Transverse colon (tissue), 4 donors: ENCODE measurements at regions not wholly inside any gene's neighbourhood (a gene's known extent, or its start where the extent isn't known, plus 50 kb on each side); places are given as distances from the start of the nearest gene placed in this dataset.

Experiments
- POLR2A ChIP-seq: fragments of 450-650 bp; IDR thresholded peaks from one replicate; pipeline ENCODE4 v1.6.1; 2016; ENCODE audit warnings: antibody characterized with exemption, mild to moderate bottlenecking, moderate library complexity
- POLR2AphosphoS5 ChIP-seq, 3 donors: sonication (generic); formaldehyde crosslinking; IDR thresholded peaks; one replicate each; pipeline ENCODE4 v1.6.1; 2016; ENCODE audit warnings: antibody characterized with exemption in 3 of 3
- TF ChIP-seq, protein P1 (sequence below), 5 experiments: fragments of 200-600 bp in 3 of 5; fragments of 450-650 bp in 2 of 5; sonication (generic) in 3 of 5; IDR thresholded peaks; 1 replicate in 2 of 5; 2 replicates in 3 of 5; pipeline ENCODE4 v1.5.1; 2016 to 2017; ENCODE audit warnings: antibody characterized with exemption in 5 of 5, inconsistent platforms in 3 of 5, mild to moderate bottlenecking in 2 of 5, moderate library complexity in 1 of 5

DNA sequence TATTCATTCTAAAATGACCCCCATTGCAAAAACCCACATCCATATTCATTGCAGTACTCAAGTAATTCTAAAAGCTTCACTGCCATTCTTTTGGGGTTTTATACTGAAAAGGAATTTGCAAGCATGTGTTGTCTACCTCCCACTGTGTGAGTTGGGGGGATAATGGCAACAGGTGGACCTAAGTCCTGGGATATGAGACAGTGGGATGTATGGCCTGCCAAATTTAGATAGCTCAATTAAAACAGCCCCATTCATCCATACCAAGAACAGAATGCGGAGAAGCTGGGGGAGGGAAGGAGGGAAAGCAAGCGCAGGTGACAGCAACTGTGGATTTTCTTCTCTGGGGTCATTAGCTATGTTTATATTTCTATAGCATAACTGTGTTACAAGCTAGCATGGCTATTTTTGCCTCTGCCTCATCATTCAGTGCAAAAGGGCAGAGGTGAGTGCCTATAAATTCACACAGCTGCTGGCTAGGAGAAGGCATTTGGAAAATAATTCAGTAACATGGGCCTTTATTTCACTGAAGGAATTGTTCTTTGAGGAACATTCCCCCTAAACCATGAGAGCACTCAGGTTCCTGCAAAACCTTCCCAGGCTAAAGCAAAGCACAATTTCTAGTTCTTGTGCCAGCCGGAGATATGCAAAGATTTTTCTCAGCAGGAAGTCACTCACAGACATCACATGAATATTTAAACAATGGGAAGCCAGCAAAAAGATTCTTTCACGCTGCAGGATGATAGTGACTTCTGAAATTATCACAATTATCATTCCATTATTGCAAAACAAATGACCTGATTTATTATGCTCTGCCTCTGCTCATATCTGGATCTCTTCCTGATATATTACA, 393.9 kb upstream of the ACVR2A start:
- TF ChIP-seq POLR2A, result no peak
- TF ChIP-seq, protein P1, sequence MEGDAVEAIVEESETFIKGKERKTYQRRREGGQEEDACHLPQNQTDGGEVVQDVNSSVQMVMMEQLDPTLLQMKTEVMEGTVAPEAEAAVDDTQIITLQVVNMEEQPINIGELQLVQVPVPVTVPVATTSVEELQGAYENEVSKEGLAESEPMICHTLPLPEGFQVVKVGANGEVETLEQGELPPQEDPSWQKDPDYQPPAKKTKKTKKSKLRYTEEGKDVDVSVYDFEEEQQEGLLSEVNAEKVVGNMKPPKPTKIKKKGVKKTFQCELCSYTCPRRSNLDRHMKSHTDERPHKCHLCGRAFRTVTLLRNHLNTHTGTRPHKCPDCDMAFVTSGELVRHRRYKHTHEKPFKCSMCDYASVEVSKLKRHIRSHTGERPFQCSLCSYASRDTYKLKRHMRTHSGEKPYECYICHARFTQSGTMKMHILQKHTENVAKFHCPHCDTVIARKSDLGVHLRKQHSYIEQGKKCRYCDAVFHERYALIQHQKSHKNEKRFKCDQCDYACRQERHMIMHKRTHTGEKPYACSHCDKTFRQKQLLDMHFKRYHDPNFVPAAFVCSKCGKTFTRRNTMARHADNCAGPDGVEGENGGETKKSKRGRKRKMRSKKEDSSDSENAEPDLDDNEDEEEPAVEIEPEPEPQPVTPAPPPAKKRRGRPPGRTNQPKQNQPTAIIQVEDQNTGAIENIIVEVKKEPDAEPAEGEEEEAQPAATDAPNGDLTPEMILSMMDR (IDR thresholded peaks at IDR 0.05), result no peak
- TF ChIP-seq POLR2AphosphoS5 (IDR thresholded peaks at IDR 0.05), result no peak
